ENCODE measurements at regions not wholly inside any gene's neighbourhood (a gene's known extent, or its start where the extent isn't known, plus 50 kb on each side); places are given as distances from the start of the nearest gene placed in this dataset.
"Not testable (repeated sequence)": the region's sequence is repeated elsewhere in the genome, so short reads cannot be mapped to it uniquely, and the experiment has no call there.

GRCh38 chr17:72565758-72566157 is 444.9 kb downstream of the SOX9 start:
- DNase-seq, result no peak

- no peak for DNase-seq
Measured at GRCh38 chr17:72566671-72567484, 446.1 kb downstream of the SOX9 start.

- DNase-seq, result peak; percentile 29
Measured at GRCh38 chr17:72567774-72568173, 447.0 kb downstream of the SOX9 start.

- peak; percentile 84 for DNase-seq
Measured at GRCh38 chr17:72569148-72569946, 448.5 kb downstream of the SOX9 start.

GRCh38 chr17:72571813-72572396 is 451.1 kb downstream of the SOX9 start:
- DNase-seq, result no peak

- DNase-seq, result no peak
Measured at GRCh38 chr17:72572604-72573491, 452.0 kb downstream of the SOX9 start.

- DNase-seq, result not testable (repeated sequence)
Measured at GRCh38 chr17:72573492-72573801, 452.6 kb downstream of the SOX9 start.

GRCh38 chr17:72574675-72575510 is 454.1 kb downstream of the SOX9 start:
- no peak for DNase-seq

GRCh38 chr17:72575542-72576233 is 454.9 kb downstream of the SOX9 start:
- DNase-seq, result no peak

GRCh38 chr17:72576289-72576759 is 455.5 kb downstream of the SOX9 start:
- no peak for DNase-seq

- DNase-seq, result no peak
Measured at GRCh38 chr17:72578817-72579470, 458.1 kb downstream of the SOX9 start.

- no peak for DNase-seq
Measured at GRCh38 chr17:72579990-72580320, 459.1 kb downstream of the SOX9 start.

GRCh38 chr17:72580321-72581127 is 459.7 kb downstream of the SOX9 start:
- peak; percentile 63 for DNase-seq

- DNase-seq, result no peak
Measured at GRCh38 chr17:72587156-72587555, 466.3 kb downstream of the SOX9 start.

- DNase-seq, result peak; percentile 64
Measured at GRCh38 chr17:72587773-72588511, 467.1 kb downstream of the SOX9 start.

- DNase-seq, result peak; percentile 64
Measured at GRCh38 chr17:72588561-72588960, 467.7 kb downstream of the SOX9 start.

- peak; percentile 64 for DNase-seq
Measured at GRCh38 chr17:72588961-72589360, 468.1 kb downstream of the SOX9 start.

- no peak for DNase-seq
Measured at GRCh38 chr17:72590382-72590781, 469.6 kb downstream of the SOX9 start.

GRCh38 chr17:72590882-72591281 is 470.1 kb downstream of the SOX9 start:
- no peak for DNase-seq

All from NCI-H1092 treated with DMSO at 0.1 percent for 48 hours (cell line).